ENCODE measurements at regions not wholly inside any gene's neighbourhood (a gene's known extent, or its start where the extent isn't known, plus 50 kb on each side); places are given as distances from the start of the nearest gene placed in this dataset.

- DNase-seq (ENCODE audit: low spot score), result no peak
Measured at GRCh38 chr14:71287567-71287966, 380.3 kb downstream of the PCNX1 start.

GRCh38 chr14:71289536-71289935 is 382.3 kb downstream of the PCNX1 start:
- peak; percentile 4 for DNase-seq (ENCODE audit: low spot score)

GRCh38 chr14:71290301-71290700 is 383.0 kb downstream of the PCNX1 start:
- no peak for DNase-seq (ENCODE audit: low spot score)

GRCh38 chr14:71290960-71291466 is 383.8 kb downstream of the PCNX1 start:
- peak; percentile 44 for DNase-seq (ENCODE audit: low spot score)

GRCh38 chr14:71296184-71296583 is 388.9 kb downstream of the PCNX1 start:
- no peak for DNase-seq (ENCODE audit: low spot score)

GRCh38 chr14:71300566-71301330 is 393.5 kb downstream of the PCNX1 start:
- no peak for DNase-seq (ENCODE audit: low spot score)

GRCh38 chr14:71301611-71302010 is 394.4 kb downstream of the PCNX1 start:
- no peak for DNase-seq (ENCODE audit: low spot score)

- no peak for DNase-seq (ENCODE audit: low spot score)
Measured at GRCh38 chr14:71304690-71305089, 397.4 kb downstream of the PCNX1 start.

GRCh38 chr14:71308671-71309070 is 401.4 kb downstream of the PCNX1 start:
- DNase-seq (ENCODE audit: low spot score), result no peak

- no peak for DNase-seq (ENCODE audit: low spot score)
Measured at GRCh38 chr14:71309756-71310155, 402.5 kb downstream of the PCNX1 start.

GRCh38 chr14:71311061-71311460 is 403.8 kb downstream of the PCNX1 start:
- no peak for DNase-seq (ENCODE audit: low spot score)

GRCh38 chr14:71314717-71315116 is 407.5 kb downstream of the PCNX1 start:
- DNase-seq (ENCODE audit: low spot score), result no peak

GRCh38 chr14:71317385-71318096 is 410.3 kb downstream of the PCNX1 start:
- DNase-seq (ENCODE audit: low spot score), result no peak

- no peak for DNase-seq (ENCODE audit: low spot score)
Measured at GRCh38 chr14:71318097-71318459, 410.8 kb downstream of the PCNX1 start.

- DNase-seq (ENCODE audit: low spot score), result no peak
Measured at GRCh38 chr14:71319666-71320065, 412.4 kb downstream of the PCNX1 start.

GRCh38 chr14:71320107-71320733 is 413.0 kb downstream of the PCNX1 start, which contains the start of gene SIPA1L1:
Gene SIPA1L1, plus strand, starts transcription at chr14:71320476.
- peak; percentile 99 for DNase-seq (ENCODE audit: low spot score)

- peak; percentile 44 for DNase-seq (ENCODE audit: low spot score)
Measured at GRCh38 chr14:71320734-71321573, 413.7 kb downstream of the PCNX1 start.

GRCh38 chr14:71321574-71322315 is 414.5 kb downstream of the PCNX1 start:
- peak; percentile 37 for DNase-seq (ENCODE audit: low spot score)

GRCh38 chr14:71322655-71323250 is 415.5 kb downstream of the PCNX1 start:
- peak; percentile 49 for DNase-seq (ENCODE audit: low spot score)

- peak; percentile 62 for DNase-seq (ENCODE audit: low spot score)
Measured at GRCh38 chr14:71324767-71325272, 417.6 kb downstream of the PCNX1 start.

- no peak for DNase-seq (ENCODE audit: low spot score)
Measured at GRCh38 chr14:71327691-71328090, 420.4 kb downstream of the PCNX1 start.
